GM23338 (cell line): ENCODE measurements at regions not wholly inside any gene's neighbourhood (a gene's known extent, or its start where the extent isn't known, plus 50 kb on each side); places are given as distances from the start of the nearest gene placed in this dataset.

Experiments used
- ATAC-seq: fragments of 200-7000 bp; cut with Tn5 transposase; 3 replicates; pipeline ENCODE4 v1.9.1; 2020
- DNase-seq: peaks from one replicate; pipeline ENCODE4 v3.0.0-alpha.2; 2015; ENCODE audit warnings: low spot score
- H2AFZ ChIP-seq: fragments of 200-600 bp; sonication (generic); 2 replicates; pipeline ENCODE4 v1.8.0; 2016; ENCODE audit warnings: antibody characterized with exemption, mild to moderate bottlenecking, moderate library complexity
- H3F3A ChIP-seq: fragments of 200-600 bp; sonication (generic); replicated peaks from 2 replicates; pipeline ENCODE4 v1.8.0; 2017; ENCODE audit warnings: antibody characterized with exemption, mixed run types, low read depth
- H3K27ac ChIP-seq: fragments of 200-600 bp; sonication (generic); 2 replicates; pipeline ENCODE4 v1.6.1; 2016; ENCODE audit warnings: low read depth
- H3K27me3 ChIP-seq: fragments of 200-600 bp; sonication (generic); 2 replicates; pipeline ENCODE4 v1.8.0; 2016; ENCODE audit warnings: mild to moderate bottlenecking, mixed run types, moderate library complexity; ENCODE audit not compliant: insufficient read depth
- H3K36me3 ChIP-seq: fragments of 200-600 bp; sonication (generic); 2 replicates; pipeline ENCODE4 v1.8.0; 2016; ENCODE audit warnings: mild to moderate bottlenecking; ENCODE audit not compliant: insufficient read depth
- H3K4me1 ChIP-seq: fragments of 200-600 bp; sonication (generic); 2 replicates; pipeline ENCODE4 v1.8.0; 2016; ENCODE audit warnings: mild to moderate bottlenecking, moderate library complexity; ENCODE audit not compliant: insufficient read depth
- H3K4me2 ChIP-seq: fragments of 200-600 bp; sonication (generic); 2 replicates; pipeline ENCODE4 v1.7.1; 2017; ENCODE audit warnings: mixed run types
- H3K4me3 ChIP-seq: fragments of 200-600 bp; sonication (generic); 2 replicates; pipeline ENCODE4 v1.6.1; 2016; ENCODE audit warnings: mixed run types
- H3K79me2 ChIP-seq: fragments of 200-600 bp; sonication (generic); replicated peaks from 2 replicates; pipeline ENCODE4 v1.8.0; 2017; ENCODE audit warnings: mild to moderate bottlenecking; ENCODE audit not compliant: insufficient read depth
- H3K9me2 ChIP-seq: fragments of 200-600 bp; sonication (generic); 2 replicates; pipeline ENCODE4 v1.8.0; 2017; ENCODE audit not compliant: insufficient read depth
- H4K20me1 ChIP-seq: fragments of 200-600 bp; sonication (generic); replicated peaks from 2 replicates; pipeline ENCODE4 v1.8.0; 2017; ENCODE audit warnings: mild to moderate bottlenecking; ENCODE audit not compliant: insufficient read depth
- H3K27ac Mint-ChIP-seq: 2 replicates; pipeline ENCODE4 v1.8.0; 2020; ENCODE audit warnings: inconsistent platforms, mild to moderate bottlenecking, moderate library complexity, mixed read lengths
- H3K27me3 Mint-ChIP-seq: 3 replicates; pipeline ENCODE4 v1.8.0; 2022; ENCODE audit warnings: low read depth, mild to moderate bottlenecking, moderate library complexity, mixed read lengths, inconsistent platforms; ENCODE audit not compliant: insufficient read depth, poor library complexity
- H3K36me3 Mint-ChIP-seq: 3 replicates; pipeline ENCODE4 v1.8.0; 2021; ENCODE audit warnings: low read depth, mild to moderate bottlenecking, inconsistent platforms, moderate library complexity, mixed read lengths
- H3K4me1 Mint-ChIP-seq: 3 replicates; pipeline ENCODE4 v1.8.0; 2020; ENCODE audit warnings: mild to moderate bottlenecking, inconsistent platforms, mixed read lengths
- H3K4me3 Mint-ChIP-seq: 3 replicates; pipeline ENCODE4 v1.8.0; 2021; ENCODE audit warnings: moderate library complexity, mild to moderate bottlenecking, inconsistent platforms, mixed read lengths
- H3K9me3 Mint-ChIP-seq: 3 replicates; pipeline ENCODE4 v1.8.0; 2020; ENCODE audit warnings: moderate library complexity, mild to moderate bottlenecking, inconsistent platforms, mixed read lengths
- CREB1 ChIP-seq: fragments of 250-450 bp; sonication (Bioruptor Pico); IDR thresholded peaks from 2 replicates; pipeline ENCODE4 v1.5.0; 2020; ENCODE audit warnings: low read depth, mild to moderate bottlenecking, moderate library complexity
- EZH2 ChIP-seq: fragments of 200-600 bp; sonication (generic); IDR thresholded peaks from one replicate; pipeline ENCODE4 v1.8.0; 2017; ENCODE audit warnings: antibody characterized with exemption, mild to moderate bottlenecking, low read depth; ENCODE audit not compliant: unreplicated experiment
- EZH2phosphoT487 ChIP-seq: fragments of 200-600 bp; sonication (generic); IDR thresholded peaks from one replicate; pipeline ENCODE4 v1.8.1; 2018; ENCODE audit warnings: antibody characterized with exemption; ENCODE audit not compliant: unreplicated experiment
- JUNB ChIP-seq: IDR thresholded peaks from one replicate; pipeline ENCODE4 v1.6.1; 2016; ENCODE audit warnings: antibody characterized with exemption; ENCODE audit not compliant: unreplicated experiment
- NANOG ChIP-seq: IDR thresholded peaks from 2 replicates; pipeline ENCODE4 v1.6.1; 2016; ENCODE audit warnings: antibody characterized with exemption, borderline replicate concordance
- POLR2AphosphoS5 ChIP-seq: IDR thresholded peaks from 2 replicates; pipeline ENCODE4 v1.6.1; 2016; ENCODE audit warnings: antibody characterized with exemption, low read depth
- STAT1 ChIP-seq: IDR thresholded peaks from one replicate; pipeline ENCODE4 v1.6.1; 2016; ENCODE audit warnings: antibody characterized with exemption; ENCODE audit not compliant: unreplicated experiment
- ZNF114 ChIP-seq: fragments of 250-450 bp; sonication (Bioruptor Pico); IDR thresholded peaks from 2 replicates; pipeline ENCODE4 v1.5.0; 2020; ENCODE audit warnings: mild to moderate bottlenecking, moderate library complexity
- ZNF331 ChIP-seq: fragments of 250-450 bp; sonication (Bioruptor Pico); IDR thresholded peaks from 2 replicates; pipeline ENCODE4 v1.5.0; 2020; ENCODE audit warnings: low read depth, mild to moderate bottlenecking, moderate library complexity
- TF ChIP-seq, protein P1 (sequence below): IDR thresholded peaks from 2 replicates; pipeline ENCODE4 v1.6.1; 2016; ENCODE audit warnings: antibody characterized with exemption
- TF ChIP-seq, protein P2 (sequence below), 2 experiments: fragments of 200-600 bp in 1 of 2; sonication (generic) in 1 of 2; conservative IDR thresholded peaks; 2 replicates each; pipeline versions ENCODE4 v1.5.1 to v1.6.1; 2016 to 2017; ENCODE audit warnings: antibody characterized with exemption in 2 of 2, low read depth in 2 of 2, mild to moderate bottlenecking in 2 of 2, moderate library complexity in 1 of 2
- TF ChIP-seq, protein P3 (sequence below): fragments of 250-450 bp; sonication (Bioruptor Pico); IDR thresholded peaks from 2 replicates; pipeline ENCODE4 v1.5.0; 2020; ENCODE audit warnings: mild to moderate bottlenecking, moderate library complexity
- TF ChIP-seq, protein P4 (sequence below): IDR thresholded peaks from one replicate; pipeline ENCODE4 v1.6.1; 2018; ENCODE audit warnings: antibody characterized with exemption; ENCODE audit not compliant: unreplicated experiment

DNA sequence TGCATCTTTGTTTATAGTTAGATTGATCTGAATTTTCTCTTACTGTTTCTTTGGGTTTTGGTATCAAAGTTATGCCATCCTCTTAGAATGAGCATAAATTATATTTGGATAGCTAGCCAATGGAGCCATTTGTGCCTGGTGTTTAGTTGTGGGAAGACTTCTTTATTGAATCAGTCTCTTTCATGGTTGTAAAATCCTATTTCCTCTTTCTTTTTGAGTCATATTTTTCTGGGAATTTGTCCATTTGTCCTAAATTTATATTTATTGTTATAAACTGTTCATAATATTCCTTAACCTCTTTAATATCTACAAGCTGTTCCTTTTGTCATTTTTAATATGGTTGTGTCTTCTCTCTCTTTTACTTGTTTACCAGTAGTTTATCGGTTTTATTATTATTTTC lies 462.5 kb downstream of the AEBP2 start:
- Mint-ChIP-seq H3K27ac (no peak overlapping the region), H3K4me3 (no peak overlapping the region), H3K36me3 (no peaks in the 10 kb centered on the region), H3K9me3 (no peaks in the 10 kb centered on the region), H3K4me1 (peaks cover 3% of the 10 kb centered on the region; the same call in 2 of the 3 replicates), H3K27me3 (peaks cover 5% of the 10 kb centered on the region)
- DNase-seq (no peak), ATAC-seq (no peak)
- Histone ChIP-seq H3K27ac (no peak overlapping the region), H3F3A (no peaks in the 10 kb centered on the region), H2AFZ (no peak overlapping the region), H4K20me1 (no peaks in the 10 kb centered on the region), H3K79me2 (no peaks in the 10 kb centered on the region), H3K4me1 (no peaks in the 10 kb centered on the region), H3K4me2 (no peak overlapping the region), H3K9me2 (no peaks in the 10 kb centered on the region), H3K4me3 (no peak overlapping the region), H3K27me3 (no peaks in the 10 kb centered on the region), H3K36me3 (no peaks in the 10 kb centered on the region)
- TF ChIP-seq EZH2phosphoT487 (no peak), EZH2 (no peak), STAT1 (no peak), JUNB (no peak), NANOG (no peak), CREB1 (CRISPR knock-in tag) (no peak), ZNF331 (CRISPR knock-in tag) (no peak), ZNF114 (CRISPR knock-in tag) (no peak), POLR2AphosphoS5 (no peak)
- TF ChIP-seq, protein P1, sequence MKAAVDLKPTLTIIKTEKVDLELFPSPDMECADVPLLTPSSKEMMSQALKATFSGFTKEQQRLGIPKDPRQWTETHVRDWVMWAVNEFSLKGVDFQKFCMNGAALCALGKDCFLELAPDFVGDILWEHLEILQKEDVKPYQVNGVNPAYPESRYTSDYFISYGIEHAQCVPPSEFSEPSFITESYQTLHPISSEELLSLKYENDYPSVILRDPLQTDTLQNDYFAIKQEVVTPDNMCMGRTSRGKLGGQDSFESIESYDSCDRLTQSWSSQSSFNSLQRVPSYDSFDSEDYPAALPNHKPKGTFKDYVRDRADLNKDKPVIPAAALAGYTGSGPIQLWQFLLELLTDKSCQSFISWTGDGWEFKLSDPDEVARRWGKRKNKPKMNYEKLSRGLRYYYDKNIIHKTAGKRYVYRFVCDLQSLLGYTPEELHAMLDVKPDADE = no peak
- TF ChIP-seq, protein P2, sequence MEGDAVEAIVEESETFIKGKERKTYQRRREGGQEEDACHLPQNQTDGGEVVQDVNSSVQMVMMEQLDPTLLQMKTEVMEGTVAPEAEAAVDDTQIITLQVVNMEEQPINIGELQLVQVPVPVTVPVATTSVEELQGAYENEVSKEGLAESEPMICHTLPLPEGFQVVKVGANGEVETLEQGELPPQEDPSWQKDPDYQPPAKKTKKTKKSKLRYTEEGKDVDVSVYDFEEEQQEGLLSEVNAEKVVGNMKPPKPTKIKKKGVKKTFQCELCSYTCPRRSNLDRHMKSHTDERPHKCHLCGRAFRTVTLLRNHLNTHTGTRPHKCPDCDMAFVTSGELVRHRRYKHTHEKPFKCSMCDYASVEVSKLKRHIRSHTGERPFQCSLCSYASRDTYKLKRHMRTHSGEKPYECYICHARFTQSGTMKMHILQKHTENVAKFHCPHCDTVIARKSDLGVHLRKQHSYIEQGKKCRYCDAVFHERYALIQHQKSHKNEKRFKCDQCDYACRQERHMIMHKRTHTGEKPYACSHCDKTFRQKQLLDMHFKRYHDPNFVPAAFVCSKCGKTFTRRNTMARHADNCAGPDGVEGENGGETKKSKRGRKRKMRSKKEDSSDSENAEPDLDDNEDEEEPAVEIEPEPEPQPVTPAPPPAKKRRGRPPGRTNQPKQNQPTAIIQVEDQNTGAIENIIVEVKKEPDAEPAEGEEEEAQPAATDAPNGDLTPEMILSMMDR (conservative IDR thresholded peaks at IDR 0.05; ENCODE audit: low read depth in 2 of 2) = no peak
- TF ChIP-seq, protein P3, sequence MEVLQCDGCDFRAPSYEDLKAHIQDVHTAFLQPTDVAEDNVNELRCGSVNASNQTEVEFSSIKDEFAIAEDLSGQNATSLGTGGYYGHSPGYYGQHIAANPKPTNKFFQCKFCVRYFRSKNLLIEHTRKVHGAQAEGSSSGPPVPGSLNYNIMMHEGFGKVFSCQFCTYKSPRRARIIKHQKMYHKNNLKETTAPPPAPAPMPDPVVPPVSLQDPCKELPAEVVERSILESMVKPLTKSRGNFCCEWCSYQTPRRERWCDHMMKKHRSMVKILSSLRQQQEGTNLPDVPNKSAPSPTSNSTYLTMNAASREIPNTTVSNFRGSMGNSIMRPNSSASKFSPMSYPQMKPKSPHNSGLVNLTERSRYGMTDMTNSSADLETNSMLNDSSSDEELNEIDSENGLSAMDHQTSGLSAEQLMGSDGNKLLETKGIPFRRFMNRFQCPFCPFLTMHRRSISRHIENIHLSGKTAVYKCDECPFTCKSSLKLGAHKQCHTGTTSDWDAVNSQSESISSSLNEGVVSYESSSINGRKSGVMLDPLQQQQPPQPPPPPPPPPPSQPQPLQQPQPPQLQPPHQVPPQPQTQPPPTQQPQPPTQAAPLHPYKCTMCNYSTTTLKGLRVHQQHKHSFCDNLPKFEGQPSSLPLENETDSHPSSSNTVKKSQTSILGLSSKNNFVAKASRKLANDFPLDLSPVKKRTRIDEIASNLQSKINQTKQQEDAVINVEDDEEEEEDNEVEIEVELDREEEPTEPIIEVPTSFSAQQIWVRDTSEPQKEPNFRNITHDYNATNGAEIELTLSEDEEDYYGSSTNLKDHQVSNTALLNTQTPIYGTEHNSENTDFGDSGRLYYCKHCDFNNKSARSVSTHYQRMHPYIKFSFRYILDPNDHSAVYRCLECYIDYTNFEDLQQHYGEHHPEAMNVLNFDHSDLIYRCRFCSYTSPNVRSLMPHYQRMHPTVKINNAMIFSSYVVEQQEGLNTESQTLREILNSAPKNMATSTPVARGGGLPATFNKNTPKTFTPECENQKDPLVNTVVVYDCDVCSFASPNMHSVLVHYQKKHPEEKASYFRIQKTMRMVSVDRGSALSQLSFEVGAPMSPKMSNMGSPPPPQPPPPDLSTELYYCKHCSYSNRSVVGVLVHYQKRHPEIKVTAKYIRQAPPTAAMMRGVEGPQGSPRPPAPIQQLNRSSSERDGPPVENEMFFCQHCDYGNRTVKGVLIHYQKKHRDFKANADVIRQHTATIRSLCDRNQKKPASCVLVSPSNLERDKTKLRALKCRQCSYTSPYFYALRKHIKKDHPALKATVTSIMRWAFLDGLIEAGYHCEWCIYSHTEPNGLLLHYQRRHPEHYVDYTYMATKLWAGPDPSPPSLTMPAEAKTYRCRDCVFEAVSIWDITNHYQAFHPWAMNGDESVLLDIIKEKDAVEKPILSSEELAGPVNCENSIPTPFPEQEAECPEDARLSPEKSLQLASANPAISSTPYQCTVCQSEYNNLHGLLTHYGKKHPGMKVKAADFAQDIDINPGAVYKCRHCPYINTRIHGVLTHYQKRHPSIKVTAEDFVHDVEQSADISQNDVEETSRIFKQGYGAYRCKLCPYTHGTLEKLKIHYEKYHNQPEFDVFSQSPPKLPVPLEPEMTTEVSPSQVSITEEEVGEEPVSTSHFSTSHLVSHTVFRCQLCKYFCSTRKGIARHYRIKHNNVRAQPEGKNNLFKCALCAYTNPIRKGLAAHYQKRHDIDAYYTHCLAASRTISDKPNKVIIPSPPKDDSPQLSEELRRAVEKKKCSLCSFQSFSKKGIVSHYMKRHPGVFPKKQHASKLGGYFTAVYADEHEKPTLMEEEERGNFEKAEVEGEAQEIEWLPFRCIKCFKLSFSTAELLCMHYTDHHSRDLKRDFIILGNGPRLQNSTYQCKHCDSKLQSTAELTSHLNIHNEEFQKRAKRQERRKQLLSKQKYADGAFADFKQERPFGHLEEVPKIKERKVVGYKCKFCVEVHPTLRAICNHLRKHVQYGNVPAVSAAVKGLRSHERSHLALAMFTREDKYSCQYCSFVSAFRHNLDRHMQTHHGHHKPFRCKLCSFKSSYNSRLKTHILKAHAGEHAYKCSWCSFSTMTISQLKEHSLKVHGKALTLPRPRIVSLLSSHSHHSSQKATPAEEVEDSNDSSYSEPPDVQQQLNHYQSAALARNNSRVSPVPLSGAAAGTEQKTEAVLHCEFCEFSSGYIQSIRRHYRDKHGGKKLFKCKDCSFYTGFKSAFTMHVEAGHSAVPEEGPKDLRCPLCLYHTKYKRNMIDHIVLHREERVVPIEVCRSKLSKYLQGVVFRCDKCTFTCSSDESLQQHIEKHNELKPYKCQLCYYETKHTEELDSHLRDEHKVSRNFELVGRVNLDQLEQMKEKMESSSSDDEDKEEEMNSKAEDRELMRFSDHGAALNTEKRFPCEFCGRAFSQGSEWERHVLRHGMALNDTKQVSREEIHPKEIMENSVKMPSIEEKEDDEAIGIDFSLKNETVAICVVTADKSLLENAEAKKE (CRISPR knock-in tag) = no peak
- TF ChIP-seq, protein P4, sequence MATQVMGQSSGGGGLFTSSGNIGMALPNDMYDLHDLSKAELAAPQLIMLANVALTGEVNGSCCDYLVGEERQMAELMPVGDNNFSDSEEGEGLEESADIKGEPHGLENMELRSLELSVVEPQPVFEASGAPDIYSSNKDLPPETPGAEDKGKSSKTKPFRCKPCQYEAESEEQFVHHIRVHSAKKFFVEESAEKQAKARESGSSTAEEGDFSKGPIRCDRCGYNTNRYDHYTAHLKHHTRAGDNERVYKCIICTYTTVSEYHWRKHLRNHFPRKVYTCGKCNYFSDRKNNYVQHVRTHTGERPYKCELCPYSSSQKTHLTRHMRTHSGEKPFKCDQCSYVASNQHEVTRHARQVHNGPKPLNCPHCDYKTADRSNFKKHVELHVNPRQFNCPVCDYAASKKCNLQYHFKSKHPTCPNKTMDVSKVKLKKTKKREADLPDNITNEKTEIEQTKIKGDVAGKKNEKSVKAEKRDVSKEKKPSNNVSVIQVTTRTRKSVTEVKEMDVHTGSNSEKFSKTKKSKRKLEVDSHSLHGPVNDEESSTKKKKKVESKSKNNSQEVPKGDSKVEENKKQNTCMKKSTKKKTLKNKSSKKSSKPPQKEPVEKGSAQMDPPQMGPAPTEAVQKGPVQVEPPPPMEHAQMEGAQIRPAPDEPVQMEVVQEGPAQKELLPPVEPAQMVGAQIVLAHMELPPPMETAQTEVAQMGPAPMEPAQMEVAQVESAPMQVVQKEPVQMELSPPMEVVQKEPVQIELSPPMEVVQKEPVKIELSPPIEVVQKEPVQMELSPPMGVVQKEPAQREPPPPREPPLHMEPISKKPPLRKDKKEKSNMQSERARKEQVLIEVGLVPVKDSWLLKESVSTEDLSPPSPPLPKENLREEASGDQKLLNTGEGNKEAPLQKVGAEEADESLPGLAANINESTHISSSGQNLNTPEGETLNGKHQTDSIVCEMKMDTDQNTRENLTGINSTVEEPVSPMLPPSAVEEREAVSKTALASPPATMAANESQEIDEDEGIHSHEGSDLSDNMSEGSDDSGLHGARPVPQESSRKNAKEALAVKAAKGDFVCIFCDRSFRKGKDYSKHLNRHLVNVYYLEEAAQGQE = no peak
